Peyer's patch (tissue), 4 donors: ENCODE measurements at regions not wholly inside any gene's neighbourhood (a gene's known extent, or its start where the extent isn't known, plus 50 kb on each side); places are given as distances from the start of the nearest gene placed in this dataset.

Source experiments
- DNase-seq, 3 donors: peaks; one replicate each; pipeline ENCODE4 v3.0.0-alpha.2; 2017 to 2019
- H3K27ac ChIP-seq, 4 donors: fragments of 200-600 bp; sonication (generic); one replicate each; pipeline ENCODE4 v1.5.1; 2016 to 2019
- H3K27me3 ChIP-seq, 2 donors: fragments of 200-600 bp; sonication (generic); one replicate each; pipeline ENCODE4 v1.5.1; 2019
- H3K36me3 ChIP-seq, 3 donors: fragments of 200-600 bp; sonication (generic); one replicate each; pipeline ENCODE4 v1.5.1; 2016 to 2019
- H3K4me1 ChIP-seq, 4 donors: fragments of 200-600 bp; sonication (generic); one replicate each; pipeline ENCODE4 v1.5.1; 2016 to 2019
- H3K4me3 ChIP-seq, 4 donors: fragments of 200-600 bp; sonication (generic); 1 replicate in 3 of 4; 2 replicates in 1 of 4; pipeline ENCODE4 v1.5.1; 2016 to 2019; ENCODE audit warnings: mild to moderate bottlenecking in 1 of 4
- H3K9me3 ChIP-seq, 4 donors: fragments of 200-600 bp; sonication (generic); one replicate each; pipeline ENCODE4 v1.5.1; 2016 to 2019; ENCODE audit warnings: mild to moderate bottlenecking in 1 of 4
- POLR2A ChIP-seq, 2 donors: fragments of 450-650 bp; IDR thresholded peaks; one replicate each; pipeline ENCODE4 v1.5.1; 2017; ENCODE audit warnings: antibody characterized with exemption in 2 of 2, mild to moderate bottlenecking in 2 of 2, moderate library complexity in 2 of 2
- TF ChIP-seq, protein P1 (sequence below), 6 experiments: fragments of 450-650 bp in 4 of 6; fragments of 200-600 bp in 2 of 6; sonication (generic) in 1 of 6; IDR thresholded peaks; one replicate each; pipeline ENCODE4 v1.5.1; 2017 to 2019; ENCODE audit warnings: antibody characterized with exemption in 6 of 6, mild to moderate bottlenecking in 3 of 6, moderate library complexity in 1 of 6

DNA sequence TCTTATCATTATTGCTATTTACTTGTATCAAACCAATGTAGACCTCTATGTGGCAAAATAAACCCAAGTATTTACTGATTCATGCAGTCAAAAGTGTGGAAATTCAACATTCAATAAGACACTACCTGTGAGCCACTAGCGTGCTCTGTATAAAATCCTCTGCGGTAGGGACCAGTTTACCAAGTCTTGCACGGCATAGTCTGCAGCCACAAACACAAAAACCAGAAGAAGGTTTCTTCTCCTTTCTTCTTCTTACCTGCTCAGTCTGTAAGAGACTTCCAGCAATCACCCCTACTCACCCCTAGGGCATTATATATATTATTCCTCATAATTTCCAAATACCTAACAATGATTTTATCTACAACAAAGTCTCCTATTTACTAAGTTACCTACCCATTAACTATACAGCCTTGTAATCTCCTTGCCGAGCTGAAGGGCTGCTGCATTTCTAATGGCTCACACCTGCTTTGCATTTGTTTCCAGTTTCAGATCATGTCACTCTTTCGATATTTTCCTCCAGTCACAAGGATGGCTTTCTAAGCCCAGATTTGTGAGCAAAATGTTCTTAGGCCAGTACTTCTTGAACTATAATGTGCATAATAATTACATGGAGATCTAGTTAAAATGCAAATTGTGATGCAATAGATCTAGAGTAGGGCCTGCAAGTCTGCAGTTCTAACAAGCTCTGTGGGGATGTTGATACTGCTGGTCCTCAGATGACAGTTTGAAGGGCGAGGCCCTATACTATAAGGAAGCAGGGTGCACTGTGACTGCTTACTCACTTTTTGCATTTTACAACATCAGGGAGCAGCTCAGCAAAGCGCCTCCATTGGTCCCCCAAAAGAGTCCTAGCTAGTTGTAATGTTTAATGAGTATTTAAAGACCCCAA lies 191.9 kb upstream of the DDI1 start:
- Histone ChIP-seq H3K4me3 (no peak overlapping the region), H3K27ac (no peak overlapping the region), H3K9me3 (no peaks in the 10 kb centered on the region), H3K27me3 (no peaks in the 10 kb centered on the region), H3K36me3 (no peaks in the 10 kb centered on the region), H3K4me1 (no peaks in the 10 kb centered on the region)
- TF ChIP-seq, protein P1, sequence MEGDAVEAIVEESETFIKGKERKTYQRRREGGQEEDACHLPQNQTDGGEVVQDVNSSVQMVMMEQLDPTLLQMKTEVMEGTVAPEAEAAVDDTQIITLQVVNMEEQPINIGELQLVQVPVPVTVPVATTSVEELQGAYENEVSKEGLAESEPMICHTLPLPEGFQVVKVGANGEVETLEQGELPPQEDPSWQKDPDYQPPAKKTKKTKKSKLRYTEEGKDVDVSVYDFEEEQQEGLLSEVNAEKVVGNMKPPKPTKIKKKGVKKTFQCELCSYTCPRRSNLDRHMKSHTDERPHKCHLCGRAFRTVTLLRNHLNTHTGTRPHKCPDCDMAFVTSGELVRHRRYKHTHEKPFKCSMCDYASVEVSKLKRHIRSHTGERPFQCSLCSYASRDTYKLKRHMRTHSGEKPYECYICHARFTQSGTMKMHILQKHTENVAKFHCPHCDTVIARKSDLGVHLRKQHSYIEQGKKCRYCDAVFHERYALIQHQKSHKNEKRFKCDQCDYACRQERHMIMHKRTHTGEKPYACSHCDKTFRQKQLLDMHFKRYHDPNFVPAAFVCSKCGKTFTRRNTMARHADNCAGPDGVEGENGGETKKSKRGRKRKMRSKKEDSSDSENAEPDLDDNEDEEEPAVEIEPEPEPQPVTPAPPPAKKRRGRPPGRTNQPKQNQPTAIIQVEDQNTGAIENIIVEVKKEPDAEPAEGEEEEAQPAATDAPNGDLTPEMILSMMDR (IDR thresholded peaks at IDR 0.05), result no peak
- no peak for TF ChIP-seq POLR2A (IDR thresholded peaks at IDR 0.05)
- DNase-seq, result no peak

DNA sequence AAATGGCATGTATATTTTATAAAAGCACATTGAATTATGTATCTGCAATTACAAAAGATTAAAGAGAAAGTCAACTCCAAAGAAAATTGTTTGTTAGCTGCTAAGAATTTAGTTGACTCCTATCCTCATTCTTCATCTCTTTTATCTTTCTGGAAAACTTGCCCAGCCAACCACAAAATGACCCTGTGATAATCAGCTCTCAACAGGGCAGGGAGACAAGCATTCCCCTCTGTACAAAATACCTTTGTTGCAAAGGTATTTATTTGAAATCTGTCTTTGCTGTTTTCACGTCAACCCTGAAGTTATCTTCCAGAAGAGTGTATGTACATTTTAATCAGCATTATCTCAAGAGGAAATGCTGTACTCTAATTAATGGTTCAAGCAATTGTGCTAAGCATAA lies 191.1 kb upstream of the DDI1 start:
- TF ChIP-seq POLR2A (IDR thresholded peaks at IDR 0.05), result no peak
- TF ChIP-seq, protein P1 (IDR thresholded peaks at IDR 0.05), result no peak
- no peak overlapping the region for H3K27ac ChIP-seq
- no peak for DNase-seq

DNA sequence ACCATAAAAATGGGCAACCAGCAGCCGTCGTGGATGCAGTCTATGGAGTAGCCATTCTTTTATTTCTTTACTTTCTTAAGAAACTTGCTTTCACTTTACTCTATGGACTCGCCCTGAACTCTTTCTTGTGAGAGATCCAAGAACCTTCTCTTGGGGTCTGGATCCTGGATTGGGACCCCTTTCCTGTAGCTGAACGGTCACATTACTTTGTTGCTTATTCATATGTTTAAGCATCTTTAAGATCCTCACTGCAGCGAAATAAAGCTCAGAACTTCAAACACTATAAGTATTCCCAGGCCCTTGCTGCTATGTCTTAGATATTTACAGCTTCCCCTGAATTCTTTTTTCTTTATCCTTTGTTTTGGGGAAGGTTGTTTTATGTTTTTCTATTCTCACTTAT lies 187.8 kb upstream of the DDI1 start:
- H3K9me3 ChIP-seq, result no peaks in the 10 kb centered on the region
- H3K27me3 ChIP-seq, result no peaks in the 10 kb centered on the region
- no peak overlapping the region for H3K4me3 ChIP-seq
- no peaks in the 10 kb centered on the region for H3K4me1 ChIP-seq
- TF ChIP-seq POLR2A (IDR thresholded peaks at IDR 0.05), result no peak
- TF ChIP-seq, protein P1 (IDR thresholded peaks at IDR 0.05), result no peak
- DNase-seq, result no peak
- no peaks in the 10 kb centered on the region for H3K36me3 ChIP-seq
- no peak overlapping the region for H3K27ac ChIP-seq

More for the DNA sequence above, 191.1 kb upstream of the DDI1 start:
- H3K4me3 ChIP-seq, result no peak overlapping the region
- H3K27me3 ChIP-seq, result no peaks in the 10 kb centered on the region
- H3K9me3 ChIP-seq, result no peaks in the 10 kb centered on the region
- H3K36me3 ChIP-seq, result no peaks in the 10 kb centered on the region
- no peaks in the 10 kb centered on the region for H3K4me1 ChIP-seq

GRCh38 chr11:103849366-103849765 lies 187.1 kb upstream of the DDI1 start:
- TF ChIP-seq POLR2A (IDR thresholded peaks at IDR 0.05), result no peak
- TF ChIP-seq, protein P1 (IDR thresholded peaks at IDR 0.05), result no peak
- Histone ChIP-seq H3K4me3 (no peak overlapping the region), H3K9me3 (no peaks in the 10 kb centered on the region), H3K27ac (no peak overlapping the region), H3K27me3 (no peaks in the 10 kb centered on the region), H3K4me1 (no peaks in the 10 kb centered on the region), H3K36me3 (no peaks in the 10 kb centered on the region)
- DNase-seq, result no peak

DNA sequence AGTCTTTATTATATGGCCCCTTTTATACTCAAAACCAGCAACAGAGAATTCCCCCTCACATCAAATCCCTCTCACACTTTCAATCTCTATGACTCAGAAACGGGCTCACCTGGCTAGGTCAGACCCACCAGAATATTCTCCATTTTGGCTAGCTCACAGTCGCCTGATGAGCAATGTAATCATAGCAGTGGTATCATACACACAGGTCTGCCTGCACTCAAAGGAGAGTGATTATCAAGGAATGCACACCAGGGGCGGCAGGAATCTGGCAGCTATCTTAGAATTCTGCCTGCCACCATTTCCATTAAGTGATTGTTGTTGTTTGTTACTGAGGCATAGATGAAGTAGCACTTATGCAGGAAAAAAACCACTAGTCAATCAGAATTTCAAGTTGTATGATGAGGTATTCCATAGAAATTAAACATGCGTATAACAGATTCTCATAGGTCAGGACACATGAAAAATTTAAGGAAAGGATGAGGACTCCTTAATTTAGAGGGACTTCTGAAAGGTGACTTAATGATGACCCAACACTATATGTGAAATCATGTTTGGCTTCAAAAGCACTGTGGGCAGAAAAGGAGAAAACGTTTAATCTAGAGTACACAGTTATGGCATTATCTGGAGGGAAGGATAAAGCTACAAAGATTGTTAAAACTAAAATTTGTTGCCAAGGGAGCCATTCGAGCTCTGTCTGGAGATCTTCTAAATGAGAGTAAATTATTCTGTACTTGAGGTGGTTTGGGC lies 185.8 kb upstream of the DDI1 start:
- Histone ChIP-seq H3K27ac (no peak overlapping the region), H3K36me3 (no peaks in the 10 kb centered on the region), H3K4me1 (no peaks in the 10 kb centered on the region), H3K9me3 (no peaks in the 10 kb centered on the region), H3K27me3 (no peaks in the 10 kb centered on the region), H3K4me3 (no peak overlapping the region)
- no peak for TF ChIP-seq POLR2A (IDR thresholded peaks at IDR 0.05)
- TF ChIP-seq, protein P1 (IDR thresholded peaks at IDR 0.05), result no peak
- no peak for DNase-seq
